ENCODE measurements at regions not wholly inside any gene's neighbourhood (a gene's known extent, or its start where the extent isn't known, plus 50 kb on each side); places are given as distances from the start of the nearest gene placed in this dataset.

DNA sequence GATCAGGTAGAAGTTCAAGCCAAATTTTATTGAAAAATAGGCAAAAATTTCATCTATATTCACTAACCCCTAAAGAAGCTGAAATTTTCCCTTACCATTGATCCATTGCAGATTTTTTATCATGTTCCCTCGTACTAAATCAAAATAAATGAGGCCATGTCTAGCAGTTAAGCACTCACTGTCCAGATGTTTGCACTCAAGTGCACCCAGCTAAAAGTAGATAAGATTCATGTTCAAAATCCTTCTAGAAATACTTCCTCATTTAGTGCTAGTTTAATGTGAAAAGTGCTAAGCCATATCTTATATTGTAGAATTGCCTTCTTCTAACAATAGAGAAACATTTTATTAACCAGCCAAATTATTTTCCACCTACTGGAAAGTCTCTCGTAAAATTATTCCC is 164.7 kb upstream of the UBE2E2 start:
- Mint-ChIP-seq H3K4me3 (ENCODE audit: unreplicated experiment) (no peak overlapping the region), H3K27ac (ENCODE audit: unreplicated experiment) (no peak overlapping the region), H3K27me3 (ENCODE audit: insufficient read depth, unreplicated experiment) (peaks cover 5% of the 10 kb centered on the region), H3K4me1 (ENCODE audit: low read depth, unreplicated experiment) (peaks cover 8% of the 10 kb centered on the region), H3K36me3 (ENCODE audit: insufficient read depth, unreplicated experiment) (no peaks in the 10 kb centered on the region), H3K9me3 (ENCODE audit: unreplicated experiment) (no peaks in the 10 kb centered on the region)
- TF ChIP-seq, protein P1, sequence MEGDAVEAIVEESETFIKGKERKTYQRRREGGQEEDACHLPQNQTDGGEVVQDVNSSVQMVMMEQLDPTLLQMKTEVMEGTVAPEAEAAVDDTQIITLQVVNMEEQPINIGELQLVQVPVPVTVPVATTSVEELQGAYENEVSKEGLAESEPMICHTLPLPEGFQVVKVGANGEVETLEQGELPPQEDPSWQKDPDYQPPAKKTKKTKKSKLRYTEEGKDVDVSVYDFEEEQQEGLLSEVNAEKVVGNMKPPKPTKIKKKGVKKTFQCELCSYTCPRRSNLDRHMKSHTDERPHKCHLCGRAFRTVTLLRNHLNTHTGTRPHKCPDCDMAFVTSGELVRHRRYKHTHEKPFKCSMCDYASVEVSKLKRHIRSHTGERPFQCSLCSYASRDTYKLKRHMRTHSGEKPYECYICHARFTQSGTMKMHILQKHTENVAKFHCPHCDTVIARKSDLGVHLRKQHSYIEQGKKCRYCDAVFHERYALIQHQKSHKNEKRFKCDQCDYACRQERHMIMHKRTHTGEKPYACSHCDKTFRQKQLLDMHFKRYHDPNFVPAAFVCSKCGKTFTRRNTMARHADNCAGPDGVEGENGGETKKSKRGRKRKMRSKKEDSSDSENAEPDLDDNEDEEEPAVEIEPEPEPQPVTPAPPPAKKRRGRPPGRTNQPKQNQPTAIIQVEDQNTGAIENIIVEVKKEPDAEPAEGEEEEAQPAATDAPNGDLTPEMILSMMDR (IDR thresholded peaks at IDR 0.05; ENCODE audit: insufficient read depth in 1 of 2, low read depth in 1 of 2, low read length in 1 of 2, severe bottlenecking in 1 of 2, unreplicated experiment in 1 of 2): no peak
- ChIA-PET POLR2A (no interaction called here), CTCF (no interaction called here)
- no TSS peak for BruUV-seq (replicated peaks)
- Histone ChIP-seq H3K4me1 (no peaks in the 10 kb centered on the region), H3K36me3 (ENCODE audit: control insufficient read depth, insufficient read depth, low read length) (no peaks in the 10 kb centered on the region), H3K27me3 (replicated peaks; ENCODE audit: control insufficient read depth, insufficient read depth, low read length) (no peaks in the 10 kb centered on the region), H3K4me3 (ENCODE audit: low read depth, low read length) (no peak overlapping the region), H3K9me3 (no peaks in the 10 kb centered on the region)
- intact Hi-C loops (cut with micrococcal nuclease; ENCODE audit: unreplicated experiment): no loop called here
- DNase-seq: no peak

DNA sequence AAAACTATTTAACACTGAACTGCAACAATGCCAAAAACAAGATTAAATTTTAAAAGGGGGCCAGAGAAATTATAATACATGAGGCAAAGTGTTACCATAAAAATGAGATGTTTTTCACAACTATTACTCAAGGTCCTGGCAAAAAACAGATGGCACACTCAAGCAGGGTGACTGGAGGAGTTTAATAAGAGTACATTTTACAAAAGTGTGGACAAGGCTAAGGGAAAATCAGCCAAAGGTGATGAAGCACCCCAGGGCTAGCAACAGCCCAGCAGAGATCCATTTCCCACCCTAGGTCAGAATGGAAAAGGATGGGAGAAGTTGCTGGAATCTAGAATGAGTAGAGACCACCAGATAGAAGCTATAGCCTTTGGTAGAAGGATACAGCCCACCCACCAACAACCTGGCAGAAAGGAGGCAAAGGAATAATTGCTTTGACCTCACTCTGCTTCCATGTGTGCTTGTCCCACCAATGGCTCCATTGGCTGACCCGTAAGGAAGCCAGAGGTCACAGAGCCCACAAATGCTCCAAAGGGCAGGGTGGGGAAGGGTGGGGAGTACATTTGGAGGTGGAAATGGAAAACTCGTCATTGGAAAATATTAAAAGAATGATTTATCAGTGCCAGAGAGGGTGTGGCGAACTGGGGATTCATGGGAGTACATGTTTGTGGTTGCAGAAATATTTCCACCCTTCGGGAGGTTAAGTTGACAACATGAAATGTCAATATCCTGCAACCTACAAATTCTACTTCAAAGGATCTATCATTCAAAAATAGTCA is 161.0 kb upstream of the UBE2E2 start:
- no peak overlapping the region for H3K4me3 Mint-ChIP-seq (ENCODE audit: unreplicated experiment)
- intact Hi-C loops (cut with micrococcal nuclease; ENCODE audit: unreplicated experiment): no loop called here
- Histone ChIP-seq H3K4me3 (ENCODE audit: low read depth, low read length) (no peak overlapping the region), H3K4me1 (no peaks in the 10 kb centered on the region), H3K27me3 (replicated peaks; ENCODE audit: control insufficient read depth, insufficient read depth, low read length) (no peaks in the 10 kb centered on the region), H3K36me3 (ENCODE audit: control insufficient read depth, insufficient read depth, low read length) (no peaks in the 10 kb centered on the region), H3K9me3 (no peaks in the 10 kb centered on the region; the same call in 1 of the 2 replicates)
- no peak for DNase-seq
- H3K36me3 Mint-ChIP-seq (ENCODE audit: insufficient read depth, unreplicated experiment): no peaks in the 10 kb centered on the region
- ChIA-PET CTCF (no interaction called here), POLR2A (no interaction called here)
- BruUV-seq (replicated peaks): no TSS peak
- no peaks in the 10 kb centered on the region for H3K4me1 Mint-ChIP-seq (ENCODE audit: low read depth, unreplicated experiment)
- H3K27me3 Mint-ChIP-seq (ENCODE audit: insufficient read depth, unreplicated experiment): no peaks in the 10 kb centered on the region
- peaks cover 3% of the 10 kb centered on the region for H3K9me3 Mint-ChIP-seq (ENCODE audit: unreplicated experiment)
- TF ChIP-seq, protein P1 (IDR thresholded peaks at IDR 0.05; ENCODE audit: insufficient read depth in 1 of 2, low read depth in 1 of 2, low read length in 1 of 2, severe bottlenecking in 1 of 2, unreplicated experiment in 1 of 2): no peak
- no peak overlapping the region for H3K27ac Mint-ChIP-seq (ENCODE audit: unreplicated experiment)

DNA sequence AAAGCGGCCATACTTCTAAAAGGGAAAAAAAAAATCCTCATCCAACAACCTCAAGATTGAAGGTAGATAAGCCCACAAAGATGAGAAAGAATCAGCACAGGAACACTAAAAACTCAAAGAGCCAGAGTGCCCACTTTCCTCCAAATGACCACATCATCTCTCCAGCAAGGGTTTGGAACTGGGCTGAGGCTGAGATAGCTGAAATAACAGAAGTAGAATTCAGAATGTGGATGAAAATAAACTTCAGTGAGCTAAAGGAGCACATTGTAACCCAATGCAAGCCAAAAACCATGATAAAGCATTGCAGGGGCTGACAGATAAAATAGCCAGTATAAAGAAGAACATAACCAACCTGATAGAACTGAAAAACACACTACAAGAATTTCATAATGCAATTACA is 158.7 kb upstream of the UBE2E2 start:
- CTCF ChIA-PET: no interaction called here
- BruUV-seq (replicated peaks): no TSS peak
- H3K9me3 ChIP-seq: no peaks in the 10 kb centered on the region; the same call in 1 of the 2 replicates
- POLR2A ChIA-PET: no interaction called here
- peaks cover 9% of the 10 kb centered on the region for H3K9me3 Mint-ChIP-seq (ENCODE audit: unreplicated experiment)
- TF ChIP-seq, protein P1 (IDR thresholded peaks at IDR 0.05; ENCODE audit: insufficient read depth in 1 of 2, low read depth in 1 of 2, low read length in 1 of 2, severe bottlenecking in 1 of 2, unreplicated experiment in 1 of 2): no peak
- no peak overlapping the region for H3K4me3 ChIP-seq (ENCODE audit: low read depth, low read length)
- no peaks in the 10 kb centered on the region for H3K36me3 Mint-ChIP-seq (ENCODE audit: insufficient read depth, unreplicated experiment)
- no peak overlapping the region for H3K27ac Mint-ChIP-seq (ENCODE audit: unreplicated experiment)
- H3K4me1 ChIP-seq: no peaks in the 10 kb centered on the region
- H3K4me3 Mint-ChIP-seq (ENCODE audit: unreplicated experiment): no peak overlapping the region
- no peak for DNase-seq
- H3K4me1 Mint-ChIP-seq (ENCODE audit: low read depth, unreplicated experiment): no peaks in the 10 kb centered on the region
- no peaks in the 10 kb centered on the region for H3K36me3 ChIP-seq (ENCODE audit: control insufficient read depth, insufficient read depth, low read length)
- H3K27me3 ChIP-seq (replicated peaks; ENCODE audit: control insufficient read depth, insufficient read depth, low read length): no peaks in the 10 kb centered on the region
- intact Hi-C loops (cut with micrococcal nuclease; ENCODE audit: unreplicated experiment): no loop called here
- no peaks in the 10 kb centered on the region for H3K27me3 Mint-ChIP-seq (ENCODE audit: insufficient read depth, unreplicated experiment)

Measured in Caco-2 (cell line).